CD4-positive, alpha-beta T cell (primary cell): ENCODE measurements at regions not wholly inside any gene's neighbourhood (a gene's known extent, or its start where the extent isn't known, plus 50 kb on each side); places are given as distances from the start of the nearest gene placed in this dataset. TPM values are rescaled to one million over a fixed set of nuclear protein-coding genes. Genes with fewer than 3 reads are reported as not detected.

Experiments
- ATAC-seq: fragments of 200-7000 bp; cut with Tn5 transposase; one replicate; pipeline ENCODE4 v1.10.0; 2022; ENCODE audit warnings: mild to moderate bottlenecking; ENCODE audit not compliant: poor library complexity
- CTCF ChIA-PET: fragments of 350-600 bp; sonication (Branson Sonifier 250); formaldehyde crosslinking; loops from one replicate; lab custom pipeline; 2021; ENCODE audit warnings: antibody characterized with exemption, inconsistent platforms; lab: Charles Lee
- POLR2A ChIA-PET: fragments of 350-600 bp; sonication (Branson Sonifier 250); formaldehyde crosslinking; loops from one replicate; lab custom pipeline; 2021; ENCODE audit warnings: antibody characterized with exemption, inconsistent platforms; lab: Charles Lee
- DNase-seq, 14 experiments: peaks; one replicate each; pipeline ENCODE4 v3.0.0-alpha.2; 2013 to 2020; ENCODE audit warnings: mixed read lengths in 2 of 14
- H3K27ac ChIP-seq, 2 donors: one replicate each; pipeline versions ENCODE4 v1.5.1 to v1.7.0; 2013; ENCODE audit warnings: low read length in 2 of 2, low read depth in 1 of 2, mild to moderate bottlenecking in 1 of 2
- H3K27me3 ChIP-seq, 2 experiments: 1 replicate in 1 of 2; 2 replicates in 1 of 2; pipeline versions ENCODE4 v1.6.1 to v1.7.0; 2013; ENCODE audit warnings: low read length in 2 of 2, control low read depth in 1 of 2, mild to moderate bottlenecking in 1 of 2, moderate library complexity in 1 of 2; ENCODE audit not compliant: insufficient read depth in 2 of 2, control insufficient read depth in 1 of 2
- H3K36me3 ChIP-seq: one replicate; pipeline ENCODE4 v1.6.1; 2013; ENCODE audit warnings: low read length, control low read depth; ENCODE audit not compliant: insufficient read depth
- H3K4me1 ChIP-seq: one replicate; pipeline ENCODE4 v1.6.1; 2013; ENCODE audit warnings: low read length, control low read depth; ENCODE audit not compliant: insufficient read depth
- H3K4me3 ChIP-seq: one replicate; pipeline ENCODE4 v1.5.1; 2013; ENCODE audit warnings: mild to moderate bottlenecking, low read length, moderate library complexity
- H3K9me3 ChIP-seq, 2 experiments: 1 replicate in 1 of 2; 2 replicates in 1 of 2; pipeline versions ENCODE4 v1.6.1 to v1.7.0; 2013; ENCODE audit warnings: low read length in 2 of 2, mild to moderate bottlenecking in 2 of 2, control low read depth in 1 of 2, moderate library complexity in 1 of 2; ENCODE audit not compliant: control insufficient read depth in 1 of 2, insufficient read depth in 1 of 2
- H3K27ac Mint-ChIP-seq: one replicate; pipeline ENCODE4 v1.8.0; 2020; ENCODE audit warnings: mixed read lengths
- H3K27me3 Mint-ChIP-seq: one replicate; pipeline ENCODE4 v1.8.0; 2021; ENCODE audit warnings: mixed read lengths
- H3K36me3 Mint-ChIP-seq: one replicate; pipeline ENCODE4 v1.8.0; 2021; ENCODE audit warnings: low read depth, mixed read lengths
- H3K4me1 Mint-ChIP-seq: one replicate; pipeline ENCODE4 v1.8.0; 2021; ENCODE audit warnings: low read depth, mixed read lengths
- H3K4me3 Mint-ChIP-seq: one replicate; pipeline ENCODE4 v1.8.0; 2020; ENCODE audit warnings: mild to moderate bottlenecking, mixed read lengths
- H3K9me3 Mint-ChIP-seq: one replicate; pipeline ENCODE4 v1.8.0; 2020; ENCODE audit warnings: mixed read lengths
- CTCF ChIP-seq: fragments of 200-600 bp; IDR thresholded peaks from one replicate; pipeline ENCODE4 v1.8.0; 2022; ENCODE audit warnings: antibody characterized with exemption, mild to moderate bottlenecking
- intact Hi-C, 2 experiments: fragments of 100-400 bp; cut with DNase I in 1 of 2; cut with micrococcal nuclease in 1 of 2; formaldehyde crosslinking; loops; one replicate each; pipeline versions ENCODE4 v1.15.1 to v1.9.0; 2023 to 2025; cut with DNase I, micrococcal nuclease
- microRNA-seq: library from miRNA; unstranded; fragments of <30 nt; microRNA quantifications from one replicate; pipeline ENCODE4 v1.2.0, GENCODE V29; 2021; ENCODE audit warnings: borderline microRNAs expressed, borderline replicate concordance

GRCh38 chr4:86544310-86544966 is 49.7 kb upstream of the PTPN13 start:
- ChIA-PET CTCF (no interaction called here), POLR2A (interaction anchor here (0.6 to 1.3 kb wide), 2 partner anchors 50 to 1837 kb away, joined by 3 to 9 read pairs; partner anchors contain the start of gene PTPN13)
- H3K9me3 Mint-ChIP-seq: peaks cover 2% of the 10 kb centered on the region
- no peaks in the 10 kb centered on the region for H3K27me3 Mint-ChIP-seq
- Histone ChIP-seq H3K27me3 (no peaks in the 10 kb centered on the region), H3K36me3 (no peaks in the 10 kb centered on the region), H3K27ac (peak overlapping the region in 1 of 2 donors; percentile 47), H3K4me1 (peaks cover 7% of the 10 kb centered on the region), H3K4me3 (peak overlapping the region; percentile 10), H3K9me3 (peaks cover 0 to 12% of the 10 kb centered on the region in 2 experiments)
- H3K36me3 Mint-ChIP-seq: no peaks in the 10 kb centered on the region
- ATAC-seq: peak; percentile 80
- peak overlapping the region; percentile 68 for H3K4me3 Mint-ChIP-seq
- peak in 3 of 14 experiments; percentile 48 to 74 (median 60) for DNase-seq
- H3K4me1 Mint-ChIP-seq: peaks cover 24% of the 10 kb centered on the region
- peak overlapping the region; percentile 83 for H3K27ac Mint-ChIP-seq
- no peak for TF ChIP-seq CTCF
- intact Hi-C loops: no loop called here

Small RNA genes lying in the stretch of these regions (microRNA-seq; reads per million reads assigned to microRNA genes)
- not detected for gene MIR4452
